Activated effector memory CD4-positive, alpha-beta T cell treated with Interleukin-2 at 50 U/mL for 16 hours (primary cell): ENCODE measurements at regions not wholly inside any gene's neighbourhood (a gene's known extent, or its start where the extent isn't known, plus 50 kb on each side); places are given as distances from the start of the nearest gene placed in this dataset.

Experiments used
- DNase-seq: peaks from one replicate; pipeline ENCODE4 v3.0.0-alpha.2; 2020

- no peak for DNase-seq
Measured at GRCh38 chr2:42864641-42865280, 72.4 kb upstream of the HAAO start.

GRCh38 chr2:42864222-42864621 is 71.8 kb upstream of the HAAO start:
- no peak for DNase-seq

DNA sequence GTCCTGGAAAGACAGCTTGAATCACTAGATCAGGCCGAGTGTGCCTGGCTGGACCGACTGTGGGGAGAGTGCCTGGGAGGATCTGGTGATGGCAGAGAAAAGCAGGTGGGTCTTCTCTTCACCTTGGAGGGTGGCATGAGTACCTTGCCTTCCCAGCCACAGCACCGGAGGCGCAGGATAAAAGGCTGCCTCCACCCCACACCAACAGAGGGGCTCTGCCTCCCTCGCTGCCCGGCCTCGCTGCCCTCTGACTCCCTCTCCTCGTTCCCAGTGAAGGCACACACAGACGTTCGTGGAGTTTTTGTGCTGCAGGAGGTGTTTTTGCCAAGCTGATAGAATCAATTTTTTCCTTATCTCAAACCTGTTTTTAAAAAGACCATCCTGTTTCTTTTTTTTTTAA is 71.4 kb upstream of the HAAO start:
- no peak for DNase-seq

DNA sequence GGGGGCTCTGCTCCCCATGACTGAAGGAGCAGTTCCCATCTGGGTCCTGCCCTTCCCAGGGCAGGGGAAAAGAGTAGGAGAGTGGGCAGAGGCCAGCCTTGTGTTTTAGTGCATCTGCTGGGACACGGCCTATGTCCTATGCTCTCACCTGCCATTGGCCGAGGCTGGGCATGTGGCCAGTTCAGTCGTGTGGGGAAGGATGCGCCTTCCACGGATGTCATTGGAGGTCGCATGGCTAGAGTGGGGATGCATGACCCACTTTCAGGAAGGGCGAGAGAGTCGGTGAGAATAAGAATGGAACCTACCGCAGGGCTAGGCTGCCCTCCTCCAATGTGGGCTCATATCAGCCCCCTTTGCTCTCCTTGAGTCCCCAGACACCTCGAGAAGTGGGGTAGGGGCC is 70.9 kb upstream of the HAAO start:
- DNase-seq = no peak

GRCh38 chr2:42862669-42863185 is 70.3 kb upstream of the HAAO start:
- no peak for DNase-seq

GRCh38 chr2:42861321-42861720 is 68.9 kb upstream of the HAAO start:
- no peak for DNase-seq

DNA sequence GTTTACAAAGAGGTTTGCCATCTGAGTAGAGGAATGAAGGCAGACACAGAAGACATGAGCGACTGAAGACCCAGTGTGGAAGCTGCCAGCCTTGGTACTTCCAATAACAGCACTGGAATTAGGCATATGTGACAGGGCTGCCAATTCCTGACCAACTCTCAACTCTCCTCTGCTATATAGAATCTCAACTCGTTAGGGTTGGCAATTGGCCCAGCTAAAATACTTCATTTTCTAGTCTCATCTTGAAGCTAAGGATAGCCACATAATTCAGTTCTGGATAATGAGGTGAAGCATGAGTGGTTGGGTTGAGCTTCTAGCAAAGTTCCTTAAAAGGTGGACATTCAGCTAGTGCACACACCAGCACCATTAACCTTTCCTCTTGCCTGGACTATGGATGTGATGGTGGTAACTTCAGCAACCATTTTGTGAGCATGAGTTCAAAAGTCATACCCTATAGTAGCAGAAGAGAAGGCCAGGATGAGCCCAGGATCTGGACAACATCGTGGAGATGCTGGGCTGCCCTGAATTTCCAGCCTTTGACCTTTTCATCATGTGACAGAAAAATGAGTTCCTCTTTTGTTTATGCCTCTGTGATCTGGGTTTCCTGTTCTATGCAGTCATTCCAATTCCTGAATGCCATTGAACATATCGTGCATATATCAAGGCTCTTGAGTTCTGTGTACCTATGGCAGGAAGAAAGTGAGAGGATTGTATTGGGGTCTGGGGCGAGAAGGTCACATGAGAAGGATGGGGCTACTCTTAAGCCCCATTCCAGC is 68.1 kb upstream of the HAAO start:
- no peak for DNase-seq

DNA sequence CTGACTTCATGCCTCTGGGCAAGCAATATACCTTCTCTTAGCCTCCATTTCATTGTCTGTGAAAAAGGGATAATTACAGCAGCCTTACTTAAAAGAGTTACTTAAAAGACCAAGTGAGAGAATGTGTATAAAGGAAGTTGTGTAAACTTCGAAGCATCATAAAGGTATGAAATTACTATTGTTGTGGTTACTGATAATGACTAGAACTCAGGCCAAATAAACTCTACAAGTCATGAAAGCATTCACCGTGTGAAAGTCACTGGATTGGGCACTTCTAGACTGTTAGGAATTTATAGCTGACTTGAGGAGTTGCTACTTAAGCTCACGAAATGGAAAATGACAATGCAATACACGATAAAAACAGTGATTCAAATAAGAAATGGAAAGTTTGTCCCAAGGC is 67.4 kb upstream of the HAAO start:
- DNase-seq = no peak

- peak; percentile 7 for DNase-seq
Measured at GRCh38 chr2:42859006-42859552, 66.7 kb upstream of the HAAO start.

GRCh38 chr2:42858140-42859005 is 66.0 kb upstream of the HAAO start:
- DNase-seq = no peak

DNA sequence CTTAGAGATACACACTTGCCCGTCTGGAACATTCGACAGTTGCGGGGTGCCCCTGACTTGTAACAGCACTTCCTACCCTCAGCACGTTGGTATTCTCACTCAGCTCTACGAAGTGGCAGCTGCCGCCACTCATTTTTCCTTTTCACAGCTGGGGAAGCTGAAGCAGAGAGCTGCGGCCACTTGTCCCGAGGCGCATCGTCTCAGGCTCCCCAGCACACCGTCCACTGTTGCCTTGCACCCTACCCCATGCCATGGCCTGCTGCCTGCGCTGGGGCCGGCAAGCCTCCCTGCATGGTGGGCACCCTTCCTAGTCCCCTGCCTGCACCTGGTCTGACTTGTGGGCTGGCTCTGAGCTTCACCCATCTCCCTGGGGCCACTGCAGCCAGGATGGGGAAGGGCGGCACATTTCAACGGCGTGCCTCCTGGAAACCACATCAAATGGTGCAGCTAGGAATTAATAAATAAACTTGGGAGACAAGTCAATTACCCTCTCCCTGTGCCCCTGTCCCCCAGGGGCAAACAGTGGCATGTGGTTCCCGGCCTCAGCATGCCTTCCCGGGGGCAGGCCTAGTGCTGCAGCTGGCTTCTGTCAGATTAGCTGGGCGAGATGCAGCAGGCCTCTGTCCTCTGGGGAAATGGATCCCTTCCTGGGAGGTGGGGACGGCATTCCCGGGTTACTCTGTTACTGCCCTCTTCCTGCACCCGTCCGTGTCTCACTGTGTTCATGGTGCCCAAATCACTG is 64.7 kb upstream of the HAAO start:
- DNase-seq = no peak

DNA sequence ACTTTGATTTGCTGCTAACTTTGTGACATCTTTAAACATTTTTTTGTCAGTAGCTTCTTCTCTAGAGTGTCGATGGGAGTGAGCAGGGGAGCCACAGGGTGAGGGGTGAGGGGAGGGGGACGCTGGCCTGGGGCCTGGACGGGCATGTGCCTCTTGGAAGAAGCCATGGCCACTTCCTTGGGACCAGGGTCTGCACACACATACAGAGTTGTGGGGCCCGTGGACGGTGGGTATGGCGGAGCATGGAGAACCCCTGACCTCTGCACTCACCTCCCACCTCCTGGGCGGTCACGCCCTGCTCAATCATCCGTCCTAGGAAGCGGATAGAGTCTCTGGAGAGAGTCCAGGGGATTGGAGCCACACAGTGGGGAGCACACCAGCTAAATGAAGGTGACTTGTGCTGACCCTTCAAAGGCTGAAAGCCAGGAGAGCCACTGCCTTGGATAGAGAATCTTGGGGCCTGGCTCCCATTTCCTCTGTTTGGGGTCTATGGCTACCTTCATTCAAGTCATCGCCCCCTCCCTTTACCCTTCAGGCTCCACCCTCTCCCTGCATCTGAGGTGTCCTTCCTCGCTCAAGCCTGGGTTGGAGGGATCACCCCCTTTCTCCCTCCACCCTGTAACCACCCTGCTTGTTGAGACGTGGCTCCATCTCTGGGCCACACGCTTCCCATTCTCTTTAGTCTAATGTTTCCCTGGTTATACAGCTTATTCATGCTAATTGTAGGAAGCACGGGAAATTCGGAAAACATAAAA is 63.9 kb upstream of the HAAO start:
- DNase-seq = no peak

DNA sequence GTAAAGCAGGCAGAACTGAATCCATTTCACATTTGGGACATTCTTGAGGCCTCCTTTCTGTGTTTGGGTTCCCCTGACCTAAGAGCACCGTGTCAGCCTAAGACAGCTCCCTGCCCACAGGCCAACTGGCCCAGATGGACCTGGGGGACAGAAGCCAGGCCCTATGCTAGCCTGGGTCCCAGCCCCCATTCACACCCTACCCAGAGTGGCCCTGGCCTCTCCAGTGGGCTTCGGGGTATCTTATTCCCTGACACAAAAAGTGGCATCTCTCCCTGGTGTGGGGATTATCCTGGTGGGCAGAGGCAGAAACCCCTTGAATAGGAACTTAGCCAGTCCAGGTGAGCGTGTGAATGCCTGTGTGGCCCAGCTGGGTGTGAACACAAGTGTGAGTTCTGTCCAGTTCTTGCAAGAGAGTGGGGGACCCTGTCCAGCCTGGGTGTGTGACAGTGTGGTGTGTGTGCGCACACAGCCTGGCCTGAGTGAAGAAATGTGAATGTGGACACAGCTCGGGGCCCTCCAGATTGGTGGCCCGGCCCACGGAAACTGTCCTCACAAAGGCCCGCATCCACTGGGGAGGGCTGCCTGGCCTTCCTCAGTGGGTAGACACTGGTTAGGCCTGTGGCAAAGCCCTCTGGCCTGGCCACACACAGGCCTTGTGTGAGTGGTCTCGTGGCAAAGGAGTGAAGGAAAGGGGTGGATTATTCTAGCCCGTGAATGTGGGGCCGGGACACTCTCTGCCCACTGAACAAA is 63.0 kb upstream of the HAAO start:
- no peak for DNase-seq

- no peak for DNase-seq
Measured at GRCh38 chr2:42854207-42854818, 61.9 kb upstream of the HAAO start.

GRCh38 chr2:42853549-42854206 is 61.3 kb upstream of the HAAO start:
- DNase-seq = no peak

- DNase-seq = no peak
Measured at GRCh38 chr2:42852798-42853197, 60.4 kb upstream of the HAAO start.

DNA sequence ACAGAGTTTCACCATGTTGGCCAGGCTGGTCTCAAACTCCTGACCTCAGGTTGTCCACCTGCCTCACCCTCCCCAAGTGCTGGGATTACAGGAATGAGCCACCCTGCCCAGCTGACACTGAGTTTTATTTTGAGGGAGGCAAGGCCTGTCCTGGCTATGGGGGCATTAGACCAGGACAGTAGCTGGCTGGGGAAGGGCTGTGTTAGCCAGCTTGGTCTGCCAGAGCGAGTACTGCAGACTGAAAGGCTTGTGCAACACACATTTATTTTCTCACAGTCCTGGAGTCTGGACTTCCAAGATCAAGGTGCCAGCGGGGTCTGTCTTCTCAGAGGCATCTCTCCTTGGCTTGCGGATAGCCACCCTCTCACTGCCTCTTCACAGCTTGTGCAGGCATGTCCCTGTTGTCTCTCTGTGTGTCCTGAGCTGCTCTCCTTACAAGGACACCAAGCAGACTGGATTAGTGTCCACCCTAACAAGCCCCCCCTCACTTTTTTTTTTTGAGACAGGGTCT is 59.4 kb upstream of the HAAO start:
- no peak for DNase-seq

DNA sequence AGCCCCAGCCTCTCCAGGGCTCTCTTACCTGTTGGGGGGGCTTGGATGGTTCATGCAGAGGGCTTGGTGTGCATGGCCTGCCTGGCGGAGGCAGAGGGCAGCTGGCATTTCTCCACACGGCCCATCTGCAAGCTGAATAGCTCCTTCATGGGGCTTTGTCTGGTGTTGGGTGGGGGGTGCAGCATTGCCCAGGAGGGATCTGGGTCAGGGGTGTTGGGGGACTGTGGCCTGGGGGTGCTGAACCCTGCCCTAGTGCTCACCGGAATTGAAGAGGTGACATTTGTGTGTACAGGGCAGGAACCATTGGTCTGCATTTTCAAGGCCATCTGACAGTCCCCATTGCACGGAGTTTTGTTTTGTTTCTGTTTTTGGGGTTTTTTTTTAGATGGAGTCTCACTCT is 58.8 kb upstream of the HAAO start:
- DNase-seq = no peak

- DNase-seq = no peak
Measured at GRCh38 chr2:42850016-42850805, 57.8 kb upstream of the HAAO start.
